Fibroblast of lung (primary cell): ENCODE measurements at regions not wholly inside any gene's neighbourhood (a gene's known extent, or its start where the extent isn't known, plus 50 kb on each side); places are given as distances from the start of the nearest gene placed in this dataset.

ENCODE experiments used
- DNase-seq, 2 donors: peaks; one replicate each; pipeline versions ENCODE4 v3.0.0 to v3.0.0-alpha.2; 2010; ENCODE audit warnings: low read depth in 2 of 2
- H2AFZ ChIP-seq: 2 replicates; pipeline ENCODE4 v1.5.1; 2012; ENCODE audit warnings: low read length, control low read depth, inconsistent platforms
- H3K27ac ChIP-seq: 2 replicates; pipeline ENCODE4 v1.5.1; 2011; ENCODE audit warnings: low read length, control low read depth; ENCODE audit not compliant: insufficient read depth
- H3K27me3 ChIP-seq: 2 replicates; pipeline ENCODE4 v1.5.1; 2011; ENCODE audit warnings: mild to moderate bottlenecking, low read length; ENCODE audit not compliant: control insufficient read depth, insufficient read depth
- H3K36me3 ChIP-seq: 2 replicates; pipeline ENCODE4 v1.5.1; 2011; ENCODE audit warnings: low read length; ENCODE audit not compliant: control insufficient read depth, insufficient read depth
- H3K4me1 ChIP-seq: 2 replicates; pipeline ENCODE4 v1.5.1; 2011; ENCODE audit warnings: low read length; ENCODE audit not compliant: control insufficient read depth, insufficient read depth; ENCODE audit errors: extremely low read depth
- H3K4me2 ChIP-seq: 2 replicates; pipeline ENCODE4 v1.5.1; 2011; ENCODE audit warnings: low read length, control low read depth; ENCODE audit not compliant: insufficient read depth; ENCODE audit errors: extremely low read depth
- H3K4me3 ChIP-seq, 4 experiments: fragments of 200-600 bp in 1 of 4; sonication (generic) in 1 of 4; replicated peaks in 1 of 4; 2 replicates each; pipeline ENCODE4 v1.5.1; 2011 to 2016; ENCODE audit warnings: low read length in 4 of 4, low read depth in 3 of 4, mild to moderate bottlenecking in 3 of 4, control low read depth in 2 of 4, inconsistent platforms in 1 of 4, mixed read lengths in 1 of 4; ENCODE audit not compliant: insufficient read depth in 1 of 4; ENCODE audit errors: control extremely low read depth in 1 of 4
- H3K79me2 ChIP-seq: 2 replicates; pipeline ENCODE4 v1.5.1; 2012; ENCODE audit warnings: mild to moderate bottlenecking, low read length, inconsistent platforms; ENCODE audit not compliant: control insufficient read depth, insufficient read depth
- H3K9ac ChIP-seq: 2 replicates; pipeline ENCODE4 v1.5.1; 2011; ENCODE audit warnings: mild to moderate bottlenecking, low read length, control low read depth; ENCODE audit not compliant: insufficient read depth
- H3K9me3 ChIP-seq: 2 replicates; pipeline ENCODE4 v1.5.1; 2012; ENCODE audit warnings: low read depth, low read length; ENCODE audit not compliant: control insufficient read depth, insufficient read depth
- H4K20me1 ChIP-seq: 2 replicates; pipeline ENCODE4 v1.5.1; 2011; ENCODE audit warnings: low read length; ENCODE audit not compliant: control insufficient read depth, insufficient read depth; ENCODE audit errors: extremely low read depth
- EZH2 ChIP-seq: IDR thresholded peaks from 2 replicates; pipeline ENCODE4 v1.5.1; 2012; ENCODE audit warnings: low read length, control low read depth, mild to moderate bottlenecking; ENCODE audit errors: missing control alignments
- TF ChIP-seq, protein P1 (sequence below), 2 donors: IDR thresholded peaks in 1 of 2; conservative IDR thresholded peaks in 1 of 2; 1 replicate in 1 of 2; 2 replicates in 1 of 2; pipeline ENCODE4 v1.5.1; 2011 to 2012; ENCODE audit warnings: low read length in 2 of 2, control low read depth in 1 of 2, inconsistent platforms in 1 of 2, low read depth in 1 of 2, mild to moderate bottlenecking in 1 of 2

GRCh38 chr9:119652931-119653330 is 283.7 kb upstream of the BRINP1 start:
- Histone ChIP-seq H3K4me3 (no peak overlapping the region), H3K4me2 (no peak overlapping the region), H3K27ac (no peak overlapping the region), H3K4me1 (no peaks in the 10 kb centered on the region), H3K27me3 (no peaks in the 10 kb centered on the region), H2AFZ (no peak overlapping the region), H4K20me1 (no peaks in the 10 kb centered on the region), H3K9ac (no peak overlapping the region), H3K36me3 (no peaks in the 10 kb centered on the region), H3K79me2 (no peaks in the 10 kb centered on the region), H3K9me3 (no peaks in the 10 kb centered on the region)
- TF ChIP-seq, protein P1, sequence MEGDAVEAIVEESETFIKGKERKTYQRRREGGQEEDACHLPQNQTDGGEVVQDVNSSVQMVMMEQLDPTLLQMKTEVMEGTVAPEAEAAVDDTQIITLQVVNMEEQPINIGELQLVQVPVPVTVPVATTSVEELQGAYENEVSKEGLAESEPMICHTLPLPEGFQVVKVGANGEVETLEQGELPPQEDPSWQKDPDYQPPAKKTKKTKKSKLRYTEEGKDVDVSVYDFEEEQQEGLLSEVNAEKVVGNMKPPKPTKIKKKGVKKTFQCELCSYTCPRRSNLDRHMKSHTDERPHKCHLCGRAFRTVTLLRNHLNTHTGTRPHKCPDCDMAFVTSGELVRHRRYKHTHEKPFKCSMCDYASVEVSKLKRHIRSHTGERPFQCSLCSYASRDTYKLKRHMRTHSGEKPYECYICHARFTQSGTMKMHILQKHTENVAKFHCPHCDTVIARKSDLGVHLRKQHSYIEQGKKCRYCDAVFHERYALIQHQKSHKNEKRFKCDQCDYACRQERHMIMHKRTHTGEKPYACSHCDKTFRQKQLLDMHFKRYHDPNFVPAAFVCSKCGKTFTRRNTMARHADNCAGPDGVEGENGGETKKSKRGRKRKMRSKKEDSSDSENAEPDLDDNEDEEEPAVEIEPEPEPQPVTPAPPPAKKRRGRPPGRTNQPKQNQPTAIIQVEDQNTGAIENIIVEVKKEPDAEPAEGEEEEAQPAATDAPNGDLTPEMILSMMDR (conservative IDR thresholded peaks at IDR 0.05 in 1 of 2, IDR thresholded peaks at IDR 0.05 in 1 of 2; ENCODE audit: low read depth in 1 of 2, low read length in 2 of 2) = no peak
- no peak for TF ChIP-seq EZH2
- DNase-seq = no peak

GRCh38 chr9:119649205-119649604 is 280.0 kb upstream of the BRINP1 start:
- Histone ChIP-seq H3K9me3 (no peaks in the 10 kb centered on the region), H3K4me1 (no peaks in the 10 kb centered on the region)
- TF ChIP-seq EZH2 = no peak
- TF ChIP-seq, protein P1 (conservative IDR thresholded peaks at IDR 0.05 in 1 of 2, IDR thresholded peaks at IDR 0.05 in 1 of 2; ENCODE audit: low read depth in 1 of 2, low read length in 2 of 2) = no peak

GRCh38 chr9:119639287-119639955 is 270.2 kb upstream of the BRINP1 start:
- DNase-seq = peak in 1 of 2 donors; percentile 12
- no peaks in the 10 kb centered on the region for H3K4me1 ChIP-seq
- H3K9ac ChIP-seq = no peak overlapping the region
- H3K9me3 ChIP-seq = no peaks in the 10 kb centered on the region
- no peak overlapping the region for H3K4me2 ChIP-seq
- H3K27ac ChIP-seq = no peak overlapping the region
- H3K79me2 ChIP-seq = no peaks in the 10 kb centered on the region
- no peaks in the 10 kb centered on the region for H3K27me3 ChIP-seq
- H3K4me3 ChIP-seq = no peak overlapping the region
- H4K20me1 ChIP-seq = no peaks in the 10 kb centered on the region
- no peak overlapping the region for H2AFZ ChIP-seq
- TF ChIP-seq, protein P1 (conservative IDR thresholded peaks at IDR 0.05 in 1 of 2, IDR thresholded peaks at IDR 0.05 in 1 of 2; ENCODE audit: low read depth in 1 of 2, low read length in 2 of 2) = no peak
- TF ChIP-seq EZH2 = no peak
- H3K36me3 ChIP-seq = no peaks in the 10 kb centered on the region

More at GRCh38 chr9:119649205-119649604, 280.0 kb upstream of the BRINP1 start:
- no peak overlapping the region for H2AFZ ChIP-seq
- no peak overlapping the region for H3K27ac ChIP-seq
- no peaks in the 10 kb centered on the region for H3K36me3 ChIP-seq
- H3K4me3 ChIP-seq = no peak overlapping the region
- H4K20me1 ChIP-seq = no peaks in the 10 kb centered on the region
- H3K27me3 ChIP-seq = no peaks in the 10 kb centered on the region
- H3K79me2 ChIP-seq = no peaks in the 10 kb centered on the region
- H3K4me2 ChIP-seq = no peak overlapping the region
- no peak overlapping the region for H3K9ac ChIP-seq
- no peak for DNase-seq
